ENCODE measurements at regions not wholly inside any gene's neighbourhood (a gene's known extent, or its start where the extent isn't known, plus 50 kb on each side); places are given as distances from the start of the nearest gene placed in this dataset.

DNA sequence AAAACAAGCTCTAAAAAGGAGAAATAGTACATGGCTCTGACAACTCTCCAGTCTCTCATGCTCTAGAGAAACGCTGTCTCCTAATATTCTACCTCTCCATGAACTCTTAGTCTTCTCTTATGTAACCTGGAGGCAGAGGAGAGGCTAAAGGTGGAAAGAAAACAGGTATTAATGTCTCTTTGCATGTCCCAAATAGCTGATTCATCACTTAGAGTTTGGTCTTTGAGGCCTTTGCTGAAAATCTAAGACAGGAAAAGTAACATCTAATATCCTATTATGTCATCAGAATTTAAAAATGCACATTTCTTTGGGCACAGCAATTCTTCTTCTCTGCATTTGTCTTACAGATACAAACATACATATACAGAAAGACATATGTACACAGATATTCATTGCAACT lies 127.2 kb downstream of the DHRS2 start:
- no peak for DNase-seq

DNA sequence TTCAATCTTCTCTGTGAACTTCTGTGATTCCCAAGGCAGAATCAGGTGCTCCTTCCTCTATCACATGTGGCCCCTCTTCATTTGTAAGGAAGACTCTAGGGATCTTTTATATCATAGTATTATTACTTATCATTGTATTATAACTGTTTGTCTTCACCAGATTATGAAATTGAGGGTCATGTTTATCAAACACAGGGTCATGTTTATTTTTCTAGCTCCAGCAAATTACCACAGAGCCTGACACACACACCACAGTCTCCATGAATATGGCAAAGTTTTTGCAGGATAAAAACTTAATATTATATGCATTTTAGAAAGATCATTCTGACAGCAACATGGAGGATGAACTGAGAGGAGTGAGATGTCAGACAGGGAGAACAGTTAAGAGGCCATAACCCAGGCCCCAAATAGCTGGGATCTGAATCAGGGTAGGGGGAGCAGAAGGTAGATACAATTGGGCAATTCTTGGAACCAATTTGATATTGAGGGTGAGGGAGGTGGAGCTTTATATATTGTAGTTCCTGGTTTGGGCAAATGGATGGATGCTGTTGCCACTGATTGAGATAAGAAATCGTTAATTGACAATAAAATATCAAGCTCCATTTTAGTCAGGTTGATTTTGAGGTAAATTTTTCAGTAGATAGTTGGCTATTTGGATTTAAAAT lies 130.7 kb downstream of the DHRS2 start:
- no peak for DNase-seq

DNA sequence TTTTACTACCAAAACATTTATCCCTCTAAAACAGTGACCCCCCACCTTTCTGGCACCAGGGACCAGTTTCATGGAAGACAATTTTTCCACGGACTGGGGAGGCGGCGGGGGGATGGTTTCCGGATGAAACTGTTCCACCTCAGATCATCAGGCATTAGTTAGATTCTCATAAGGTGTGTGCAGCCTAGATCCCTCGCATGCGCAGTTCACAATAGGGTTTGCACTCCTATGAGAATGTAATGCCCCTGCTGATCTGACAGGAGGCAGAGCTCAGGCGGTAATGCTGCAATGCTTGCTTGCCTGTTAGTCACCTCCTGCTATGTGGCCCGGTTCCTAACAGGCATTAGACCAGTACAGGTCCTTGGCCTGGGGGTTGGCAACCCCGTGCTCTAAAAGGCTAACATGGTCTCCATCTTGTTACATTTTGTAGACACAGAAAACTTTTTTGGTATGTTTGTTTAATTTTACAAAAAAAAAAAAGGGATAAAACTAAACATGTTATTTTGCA lies 133.1 kb downstream of the DHRS2 start:
- DNase-seq: peak in 1 of 2 experiments; percentile 16

DNA sequence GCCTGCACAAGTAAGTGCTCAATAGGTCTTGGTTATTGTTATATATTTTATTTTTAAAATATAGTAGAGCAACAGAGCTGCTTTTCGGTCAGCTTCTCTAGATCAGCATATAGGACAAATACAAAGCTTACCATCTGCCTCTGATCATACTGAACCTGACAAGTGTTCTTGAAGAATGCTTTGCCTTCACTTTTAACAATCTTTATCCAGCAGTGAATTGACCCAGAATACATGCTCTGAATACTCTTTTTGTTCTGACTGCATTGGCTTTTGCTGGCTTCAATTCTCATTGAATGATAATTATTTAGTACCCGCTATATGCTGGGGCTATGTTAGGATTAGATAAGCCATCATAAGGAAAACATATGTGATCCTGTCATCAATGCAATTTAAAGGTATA lies 137.8 kb downstream of the DHRS2 start:
- DNase-seq: no peak

DNA sequence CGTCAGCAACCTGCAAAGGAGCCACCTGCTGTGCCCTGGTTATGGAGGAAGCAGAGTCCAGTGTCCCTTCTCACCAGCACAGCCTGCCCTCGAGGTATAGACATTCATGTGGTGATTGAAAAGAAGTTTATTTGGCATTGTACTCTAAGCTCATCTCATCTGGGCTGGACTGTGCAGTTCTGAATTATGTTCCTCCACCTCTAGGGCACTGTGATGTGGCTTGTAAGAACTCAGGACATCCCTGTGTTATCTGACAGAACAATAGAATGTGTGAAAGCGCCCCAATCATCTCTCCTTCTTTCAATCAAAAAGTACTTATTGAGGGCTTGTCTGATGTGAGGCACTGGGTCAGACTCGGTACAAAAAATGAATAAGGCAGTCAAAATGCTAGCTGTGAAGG lies 140.1 kb downstream of the DHRS2 start:
- DNase-seq: peak in 1 of 2 experiments; percentile 2

DNA sequence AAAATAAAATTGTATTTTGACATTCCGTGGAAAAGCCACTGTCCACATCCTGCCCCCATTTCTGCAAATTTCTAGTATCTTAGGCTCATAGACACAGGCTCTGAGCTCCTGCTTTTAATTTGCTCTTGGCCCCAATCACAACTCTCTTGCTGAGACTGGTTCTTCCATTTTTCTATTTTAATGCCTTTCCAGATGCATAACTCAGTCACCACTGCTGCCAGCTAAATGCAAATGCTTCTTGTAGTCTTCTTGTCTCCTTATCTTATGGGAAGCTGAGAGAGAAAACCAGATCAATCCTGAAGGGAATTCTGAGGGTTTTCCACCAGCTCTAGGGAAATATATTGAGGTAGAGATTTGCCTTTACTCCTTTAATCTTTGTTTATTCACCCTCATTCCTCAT lies 149.0 kb downstream of the DHRS2 start:
- no peak for DNase-seq

DNA sequence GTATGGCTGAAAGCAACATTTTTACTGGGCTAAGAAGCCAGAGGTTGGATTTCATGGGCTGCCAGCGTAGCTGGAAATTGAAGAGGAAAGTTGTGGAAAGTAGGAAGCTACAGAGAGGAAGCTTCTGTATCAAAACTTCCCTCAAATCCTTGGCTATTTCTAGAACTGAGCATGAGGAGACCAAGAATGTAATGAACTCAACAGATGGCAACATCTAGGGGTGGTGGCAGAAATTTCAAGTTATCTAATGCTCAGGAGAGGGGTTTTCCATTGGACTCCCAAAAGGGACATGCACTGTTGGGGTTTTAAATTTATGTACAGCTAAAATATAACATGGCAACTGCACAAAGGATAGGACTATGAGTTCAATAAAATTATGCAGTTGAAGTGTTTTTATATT lies 151.3 kb downstream of the DHRS2 start:
- DNase-seq: no peak

DNA sequence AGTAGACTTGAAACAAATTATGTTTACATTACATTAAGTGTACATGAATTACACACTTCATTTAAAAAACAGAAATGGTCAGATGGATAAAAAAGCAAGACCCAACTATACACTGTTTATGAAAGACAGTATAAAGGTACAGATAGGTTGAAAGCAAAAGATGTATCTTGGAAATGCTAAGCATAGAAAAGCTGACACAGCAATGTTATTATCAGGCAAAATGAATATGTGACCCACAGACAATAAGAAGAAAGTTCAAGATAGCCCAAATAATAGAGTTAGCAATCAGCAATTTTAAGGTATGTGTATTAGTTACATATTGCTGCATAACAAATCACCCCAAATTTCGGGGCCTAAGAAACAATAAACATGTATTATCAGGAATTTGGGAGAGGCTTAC lies 153.5 kb downstream of the DHRS2 start:
- DNase-seq: no peak

DNA sequence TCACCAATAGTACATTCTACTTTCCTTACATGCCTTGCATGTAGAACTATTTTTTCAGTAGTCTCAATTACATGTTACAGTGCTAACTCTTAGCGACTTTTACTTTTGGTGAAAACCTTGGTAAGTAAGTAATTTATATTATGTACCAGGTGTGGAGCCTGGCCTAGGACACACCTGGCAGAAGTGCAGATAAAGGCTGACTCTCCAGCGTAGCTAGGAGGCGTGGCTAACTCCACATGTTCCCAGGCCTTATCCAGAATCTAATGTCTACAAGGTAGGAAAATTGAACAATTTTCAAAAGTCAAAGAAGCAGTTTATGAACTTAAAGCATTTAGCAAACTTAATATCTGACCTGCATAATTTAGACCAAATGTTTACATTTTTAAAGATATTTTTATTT lies 157.4 kb downstream of the DHRS2 start:
- DNase-seq: no peak

DNA sequence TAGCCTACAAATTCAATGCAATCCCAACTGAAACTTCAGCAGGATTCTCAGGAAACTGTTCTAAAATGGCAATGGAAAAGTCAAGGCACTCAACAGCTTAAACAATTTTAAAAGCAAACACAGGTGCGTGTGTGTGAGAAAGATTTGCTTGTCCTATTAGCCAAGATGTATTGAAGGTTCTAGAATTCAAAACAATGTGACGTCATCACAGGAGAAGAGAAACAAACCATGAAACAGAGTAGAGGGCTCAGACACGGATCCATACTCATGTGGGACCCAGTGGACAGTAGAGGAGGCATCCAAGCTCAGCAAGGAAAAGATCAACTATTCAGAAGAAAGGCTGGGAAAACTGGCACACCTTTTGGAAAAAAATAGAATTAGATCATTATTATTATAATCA lies 152.8 kb upstream of the DHRS4 start:
- no peak for DNase-seq

DNA sequence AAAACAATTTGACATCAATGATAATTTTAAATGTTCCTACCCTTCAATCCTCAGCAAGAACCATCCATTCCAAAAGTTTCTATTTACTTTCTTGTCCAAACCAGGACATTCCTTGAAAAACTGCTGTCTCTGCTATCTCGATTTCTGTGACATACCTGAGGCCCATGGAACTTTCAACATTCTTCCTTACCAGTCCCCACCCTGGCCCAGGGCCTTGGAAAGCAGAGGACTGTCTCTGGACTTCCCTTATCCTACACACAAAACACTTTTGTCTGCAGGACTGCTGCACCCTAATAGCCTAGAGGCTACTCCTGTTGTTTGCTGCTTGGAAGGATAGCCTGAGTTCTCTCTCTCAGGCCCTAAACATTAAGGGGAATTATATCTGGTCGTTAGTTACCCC lies 151.8 kb upstream of the DHRS4 start:
- no peak for DNase-seq

DNA sequence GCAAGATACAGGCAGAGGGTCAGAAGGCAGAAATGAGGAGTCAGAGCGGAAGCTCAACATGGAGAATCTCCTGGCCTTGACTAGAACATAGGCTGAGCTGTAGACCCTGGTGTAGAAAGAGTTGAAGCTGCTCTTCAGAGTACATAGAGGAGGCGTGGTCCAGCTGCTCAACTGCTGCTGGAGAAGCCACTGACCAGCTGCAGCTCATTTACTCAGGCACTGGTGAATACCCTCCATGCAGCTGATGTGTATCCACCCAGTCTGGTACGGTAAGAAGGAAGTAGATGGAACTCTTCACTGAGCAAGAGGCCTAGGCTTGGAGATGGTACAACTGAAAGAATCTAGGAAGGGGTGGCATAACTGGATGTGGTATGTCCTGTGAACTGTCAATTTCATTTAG lies 148.8 kb upstream of the DHRS4 start:
- no peak for DNase-seq

DNA sequence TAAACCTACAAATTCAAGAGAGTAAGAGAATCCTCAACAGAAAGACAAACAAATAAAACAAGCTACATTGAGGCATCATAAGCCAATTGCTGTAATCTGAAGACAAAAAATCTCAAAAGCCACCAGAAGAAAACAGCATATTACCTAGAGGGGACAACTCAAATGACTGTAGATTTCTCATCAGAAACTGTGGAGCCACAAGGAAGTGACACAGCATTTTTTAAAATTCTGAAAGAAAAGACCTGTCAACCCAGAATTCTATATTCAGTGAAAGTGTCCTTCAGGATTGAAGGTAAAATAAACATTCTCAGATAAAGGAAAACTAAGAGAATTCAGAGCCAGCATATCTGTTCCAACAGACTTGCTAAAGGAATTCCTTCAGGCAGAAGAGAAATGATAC lies 147.8 kb upstream of the DHRS4 start:
- DNase-seq: no peak

DNA sequence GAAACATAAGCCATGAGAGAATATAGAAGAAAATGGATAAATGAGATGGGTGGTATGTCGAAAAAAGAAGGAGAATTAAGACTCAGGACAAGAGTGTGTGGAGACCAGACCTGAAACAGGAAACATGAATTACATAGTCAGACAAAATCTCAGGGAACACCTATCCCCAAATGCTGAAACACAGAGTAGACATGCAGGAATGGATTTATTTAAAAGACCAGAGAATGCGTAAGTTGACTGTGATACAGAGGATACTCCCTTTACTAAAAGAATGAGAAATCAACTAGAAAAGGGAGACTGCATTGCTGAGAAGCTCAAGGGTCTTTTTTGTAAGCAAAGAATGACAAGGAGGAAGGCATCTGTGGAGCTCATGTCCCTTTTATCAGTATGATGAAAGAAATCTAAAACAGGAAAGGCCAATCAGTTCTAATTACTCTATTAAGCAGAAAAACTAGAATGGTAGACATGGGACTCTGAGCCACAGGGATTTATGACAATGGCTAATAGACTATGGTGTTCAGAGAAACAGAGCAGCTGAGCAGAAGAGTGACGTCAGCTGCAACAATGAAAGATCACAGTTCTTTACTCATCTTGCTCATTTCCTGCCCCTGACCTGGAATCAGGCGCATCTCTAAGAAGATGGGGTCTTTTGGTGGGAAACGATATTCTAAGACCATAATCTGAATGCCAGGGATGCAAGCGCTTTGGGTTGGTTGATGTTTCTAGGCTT lies 138.9 kb upstream of the DHRS4 start:
- no peak for DNase-seq

DNA sequence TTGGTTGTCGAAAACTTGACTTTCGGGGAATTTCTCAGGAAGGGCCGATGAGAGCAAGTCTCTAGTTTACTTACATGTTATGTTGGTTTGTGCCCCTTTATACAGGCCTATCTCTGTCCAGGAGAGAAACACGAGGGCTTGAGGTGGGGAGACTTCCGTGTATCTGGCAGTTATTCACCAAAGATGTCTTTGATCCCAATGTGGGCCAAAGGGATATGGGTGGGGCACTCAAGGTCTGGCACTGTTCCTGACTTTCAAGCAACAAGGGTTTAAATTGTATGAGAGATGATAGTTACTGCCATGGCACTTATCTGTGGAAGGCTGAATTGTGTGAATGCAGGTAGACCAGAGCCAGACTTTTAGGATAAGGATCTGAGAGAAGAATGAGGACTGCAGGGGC lies 137.2 kb upstream of the DHRS4 start:
- DNase-seq: no peak

DNA sequence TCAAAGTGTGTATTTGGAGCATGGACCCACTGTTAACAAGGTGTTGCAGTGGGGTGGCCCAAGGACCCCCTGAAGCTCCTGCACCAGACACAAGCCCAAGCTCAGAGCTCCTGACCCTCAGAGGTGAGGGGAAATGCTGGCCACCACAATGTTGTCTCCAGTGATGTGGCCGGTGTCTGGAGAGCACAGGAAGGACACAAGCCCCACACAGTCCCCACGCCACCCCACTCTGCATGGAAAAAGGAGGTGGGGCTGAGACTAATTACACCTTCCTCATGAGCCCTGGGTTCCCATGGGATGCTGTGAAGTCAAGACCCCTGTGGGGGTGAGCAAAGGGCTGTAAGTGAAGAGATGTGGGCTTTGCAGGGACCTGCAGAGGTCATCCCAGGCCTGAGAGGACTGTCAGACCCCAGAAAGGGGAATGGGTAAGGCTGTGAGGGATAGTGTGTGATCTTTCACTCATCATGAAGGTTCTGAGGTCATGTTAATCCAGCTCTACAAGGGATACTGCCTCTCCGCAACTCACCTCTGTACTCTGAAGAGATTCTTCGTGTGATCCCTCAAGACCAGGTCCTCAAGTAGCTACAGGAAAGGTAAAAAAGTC lies 136.3 kb upstream of the DHRS4 start:
- no peak for DNase-seq

DNA sequence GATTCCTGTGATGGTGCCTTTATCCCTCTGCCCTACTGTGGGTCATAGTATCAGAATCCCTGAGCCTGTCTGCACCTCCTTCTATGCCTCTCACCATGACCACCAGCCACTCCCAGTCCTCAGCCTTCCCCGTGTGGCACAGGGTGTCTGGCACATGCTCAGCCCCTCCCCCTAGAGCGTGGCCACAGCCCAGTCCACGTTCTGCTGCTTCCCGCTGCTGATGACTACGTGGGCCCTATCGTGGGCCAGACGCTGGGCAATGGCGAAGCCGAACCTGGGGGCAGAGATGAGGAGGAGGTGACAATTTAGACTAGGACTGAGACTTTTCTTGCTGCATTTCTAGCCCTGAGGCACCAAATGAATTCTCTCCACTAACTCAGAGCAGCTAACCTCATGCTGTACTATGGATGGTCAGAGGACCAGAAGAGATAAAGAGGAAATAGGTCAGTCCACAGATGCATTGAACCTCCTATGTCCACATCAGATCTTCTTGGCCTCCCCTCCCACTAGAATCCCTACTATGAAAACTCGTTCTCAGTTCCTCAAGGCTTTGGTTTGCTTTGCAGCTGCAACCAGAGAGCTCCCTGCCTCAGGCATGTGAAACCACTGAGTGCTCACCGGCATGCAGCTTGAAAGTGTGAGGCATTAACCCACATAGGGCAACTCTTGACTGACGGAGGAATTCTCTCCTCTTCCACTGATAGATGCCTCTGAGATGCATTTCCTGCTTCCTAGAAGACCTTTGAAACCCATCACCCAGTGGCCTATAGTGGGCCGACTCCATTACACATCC lies 126.3 kb upstream of the DHRS4 start:
- DNase-seq: no peak

DNA sequence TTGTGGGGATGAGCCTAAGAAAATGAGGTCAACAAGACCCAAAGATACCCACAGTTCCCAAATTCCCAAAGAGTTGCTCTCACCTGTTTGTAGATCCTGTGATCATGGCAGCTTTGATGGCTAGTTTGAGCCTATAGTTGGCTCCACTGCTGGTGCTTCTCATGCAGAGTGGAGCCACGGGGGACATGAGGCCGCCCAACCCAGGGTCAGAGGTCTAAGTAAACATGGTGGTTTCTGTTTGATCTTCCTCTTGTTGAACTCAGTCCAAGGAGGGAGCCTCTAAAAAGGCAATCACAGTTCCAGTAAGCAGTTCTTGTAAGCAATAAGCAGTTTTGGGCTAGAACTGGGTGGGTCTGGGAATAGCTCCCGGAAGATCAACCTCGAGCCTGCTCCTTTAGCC lies 125.6 kb upstream of the DHRS4 start:
- no peak for DNase-seq

DNA sequence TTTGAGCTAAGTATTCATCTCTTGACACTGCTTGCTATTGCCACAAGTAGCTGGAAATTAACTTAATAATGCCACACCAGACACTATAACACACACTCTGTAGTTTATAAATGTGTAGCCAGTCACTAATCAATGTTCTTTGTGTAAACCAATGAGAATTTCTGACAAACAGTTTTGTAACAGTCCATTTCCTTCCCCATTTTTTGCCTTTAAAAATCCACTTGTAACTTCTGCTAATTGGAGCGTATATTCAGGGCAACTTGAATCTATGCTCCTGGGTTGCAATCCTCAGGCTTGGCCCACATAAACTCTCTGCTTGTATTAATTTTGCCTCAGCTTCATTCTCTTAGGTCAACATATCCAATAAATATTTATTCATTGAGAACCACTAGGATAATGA lies 125.0 kb upstream of the DHRS4 start:
- no peak for DNase-seq

DNA sequence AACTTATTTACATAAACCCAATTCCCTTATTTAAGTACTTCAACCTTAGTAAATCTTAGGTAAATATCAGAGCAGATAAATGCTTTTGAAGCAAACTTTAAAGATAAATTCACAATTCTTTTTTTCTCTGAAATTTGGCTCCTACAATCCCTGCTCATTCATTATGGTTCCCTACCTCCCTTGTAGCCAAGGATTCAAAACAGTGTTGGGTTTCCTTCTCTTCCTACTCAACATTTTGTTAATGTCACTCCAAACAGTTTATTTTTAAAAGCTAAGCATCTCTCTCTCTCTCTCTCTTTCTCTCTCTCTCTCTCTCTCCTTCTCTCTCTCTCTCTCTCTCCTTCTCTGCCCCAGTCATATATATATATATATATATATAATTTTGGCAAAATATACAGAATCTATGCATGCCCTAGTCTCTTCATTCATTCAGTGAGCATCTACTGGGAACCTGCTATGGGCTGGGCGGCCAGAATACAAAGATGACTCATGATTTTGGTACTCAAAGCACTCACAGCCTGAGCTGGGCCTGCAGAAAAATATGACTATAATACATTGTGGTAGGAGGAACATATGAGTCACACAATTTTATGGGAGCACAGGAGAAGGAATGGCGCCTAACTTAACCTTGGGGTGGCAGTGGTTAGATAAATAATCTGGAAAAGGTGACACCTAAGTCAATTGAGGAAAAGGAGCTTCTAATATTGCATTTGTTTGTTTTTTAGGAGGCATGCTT lies 123.7 kb upstream of the DHRS4 start:
- no peak for DNase-seq

DNA sequence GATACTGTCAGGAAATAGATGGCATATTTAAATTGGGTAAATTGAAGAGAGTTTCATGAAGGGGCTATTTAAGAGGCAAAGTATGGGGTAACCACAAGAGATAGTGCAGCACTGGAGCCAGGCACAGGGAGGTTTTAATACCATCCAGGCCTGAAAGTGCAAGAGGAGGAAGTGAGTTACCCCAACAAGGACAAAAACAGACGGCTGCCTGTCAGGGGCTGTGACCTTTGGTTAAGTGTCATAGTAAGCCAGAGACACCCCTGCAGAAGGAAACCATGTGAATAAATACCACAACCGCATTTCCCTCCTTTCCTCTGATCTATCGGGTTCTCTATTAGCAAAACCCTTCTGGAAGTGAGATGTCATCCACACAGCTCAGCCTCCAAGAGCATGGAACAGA lies 122.0 kb upstream of the DHRS4 start:
- DNase-seq: no peak

DNA sequence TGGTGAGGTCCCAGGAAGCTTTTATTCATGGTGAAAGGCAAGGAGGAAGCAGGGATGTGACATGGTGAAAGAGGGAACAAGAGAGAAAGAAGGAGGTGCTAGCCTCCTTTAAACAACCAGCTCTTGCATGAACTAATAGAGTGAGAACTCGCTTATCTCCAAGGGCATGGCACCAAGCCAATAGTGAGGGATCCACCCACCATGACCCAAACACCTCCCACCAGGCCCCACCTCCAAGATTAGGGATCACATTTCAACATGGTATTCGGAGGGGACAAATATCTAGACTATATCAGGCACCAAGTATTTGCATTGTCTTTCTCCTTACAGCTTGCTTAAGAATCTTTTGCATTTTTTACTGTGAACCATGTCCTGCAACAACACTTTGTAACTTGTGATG lies 91.9 kb upstream of the DHRS4 start:
- no peak for DNase-seq

DNA sequence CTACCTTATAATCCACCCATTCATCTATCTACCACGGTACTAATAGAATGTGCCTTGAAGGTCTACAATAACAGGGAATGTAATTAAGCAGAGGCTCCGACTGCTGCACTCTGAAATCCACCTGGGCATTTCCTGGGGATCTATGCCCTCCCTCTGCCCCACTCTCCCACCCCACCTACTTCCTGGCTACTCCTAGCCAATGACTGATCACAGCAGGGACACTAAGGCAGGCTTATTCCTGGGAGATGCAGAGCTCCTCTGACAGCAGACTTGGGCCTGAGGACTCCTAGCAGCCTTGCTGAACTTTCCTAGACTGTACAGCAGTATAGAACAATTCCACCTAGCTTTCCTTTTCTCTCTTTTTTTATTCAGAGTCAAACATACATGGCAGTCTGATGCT lies 91.1 kb upstream of the DHRS4 start:
- DNase-seq: no peak
